Left kidney (tissue), 1 donor: ENCODE measurements at regions not wholly inside any gene's neighbourhood (a gene's known extent, or its start where the extent isn't known, plus 50 kb on each side); places are given as distances from the start of the nearest gene placed in this dataset.
A peak's percentile ranks its signal among the peaks of the same experiment; 100 is the strongest.

Experiments used
- DNase-seq: peaks from one replicate; pipeline ENCODE4 v3.0.0-alpha.2; 2013

DNA sequence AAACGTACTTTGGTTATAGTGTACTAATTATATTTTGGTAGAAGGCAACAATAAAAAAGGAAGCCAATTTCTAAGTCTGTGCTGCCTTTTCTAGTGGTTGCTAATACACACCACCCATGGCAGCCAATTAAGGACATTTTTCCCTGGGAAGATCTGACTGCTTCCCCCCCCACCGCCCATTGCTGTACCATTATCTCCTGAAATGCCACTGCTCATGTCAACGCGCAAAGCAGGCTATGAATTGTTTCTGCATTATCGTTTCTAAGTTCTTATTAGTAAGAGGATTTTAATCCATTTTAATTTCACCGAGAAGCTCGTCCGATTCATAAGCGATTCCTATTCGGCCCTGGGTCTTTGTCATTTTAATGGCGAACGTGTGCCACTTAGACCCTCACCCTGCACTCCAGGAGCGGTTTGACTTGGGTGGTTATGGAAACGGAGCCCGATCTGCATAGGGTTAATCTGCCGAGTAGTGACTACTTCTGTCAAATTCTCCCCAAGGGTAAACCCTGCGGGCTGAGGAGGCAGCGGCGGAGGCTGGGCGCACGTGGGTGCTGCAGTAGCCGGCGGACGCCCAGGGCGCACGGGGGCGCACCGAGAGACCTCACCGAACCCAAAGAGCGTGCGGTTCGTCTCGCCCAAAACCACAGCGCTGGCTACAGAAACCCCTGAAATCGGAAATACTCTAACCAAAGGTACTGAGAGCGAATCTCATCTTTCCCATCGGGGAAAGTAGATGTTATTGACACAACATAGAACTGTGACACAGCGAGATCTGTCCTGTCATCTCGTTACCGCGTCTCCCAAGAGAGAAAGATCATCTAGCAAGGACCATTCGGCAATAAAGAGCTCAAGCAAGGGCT lies 55.8 kb upstream of the SHC3 start:
- no peak for DNase-seq

- no peak for DNase-seq
Measured at GRCh38 chr9:89236955-89237573, 58.4 kb upstream of the SHC3 start.

GRCh38 chr9:89238424-89238823 lies 59.8 kb upstream of the SHC3 start:
- no peak for DNase-seq

DNA sequence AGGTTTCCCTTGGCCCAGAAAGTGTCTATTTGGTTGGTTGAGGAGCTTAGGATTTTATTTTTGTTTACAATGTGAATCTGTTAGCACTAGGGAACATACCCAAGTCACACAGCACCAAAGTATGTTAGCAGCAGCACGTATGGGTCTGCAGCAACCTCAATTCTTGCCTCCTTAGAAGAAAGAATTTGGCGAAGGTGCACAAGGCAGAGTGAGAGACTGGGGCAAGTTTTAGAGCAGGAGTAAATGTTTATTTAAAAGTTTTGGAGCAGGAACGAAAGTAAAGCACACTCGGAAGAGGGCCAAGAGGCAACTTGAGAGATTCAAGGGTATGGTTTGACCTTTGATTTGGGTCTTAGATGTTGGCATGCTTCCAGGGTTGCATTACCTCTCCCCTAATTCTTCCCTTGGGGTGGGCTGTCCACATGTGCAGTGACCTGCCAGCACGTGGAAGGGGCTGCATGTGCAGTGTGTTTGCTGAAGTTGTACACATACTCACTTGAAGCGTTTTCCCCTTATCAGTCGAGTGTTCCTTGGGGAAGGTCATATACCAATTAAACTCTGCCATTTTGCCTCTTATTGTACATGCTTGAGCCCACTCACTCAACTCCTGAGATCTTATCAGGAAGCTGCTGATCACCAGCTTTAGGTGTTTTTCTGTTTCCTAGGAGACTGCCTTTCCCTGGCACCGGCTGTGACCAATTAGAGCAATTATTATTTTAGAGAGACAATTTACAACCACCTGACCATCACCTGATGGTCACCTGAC lies 64.9 kb upstream of the SHC3 start:
- no peak for DNase-seq

DNA sequence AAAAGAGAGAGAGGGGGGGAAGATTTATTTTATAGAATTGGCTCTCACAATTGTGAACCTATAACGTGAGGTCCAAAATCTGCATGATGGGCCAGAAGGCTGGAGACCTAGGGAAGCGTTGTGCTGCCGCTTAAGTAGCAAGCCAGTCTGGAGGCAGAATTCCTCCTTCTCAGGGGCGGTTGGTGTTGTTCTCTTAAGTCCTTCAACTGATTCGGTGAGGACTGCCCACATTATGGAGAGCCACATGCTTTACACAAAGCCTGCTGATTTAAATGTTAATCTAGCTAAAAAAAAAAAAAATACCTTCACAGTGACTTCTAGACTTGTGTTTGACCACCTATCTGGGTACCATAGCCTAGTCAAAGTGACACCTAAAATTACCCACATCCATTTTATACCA lies 64.2 kb upstream of the CKS2 start:
- DNase-seq = no peak

GRCh38 chr9:89247431-89248353 lies 63.3 kb upstream of the CKS2 start:
- peak; percentile 27 for DNase-seq

DNA sequence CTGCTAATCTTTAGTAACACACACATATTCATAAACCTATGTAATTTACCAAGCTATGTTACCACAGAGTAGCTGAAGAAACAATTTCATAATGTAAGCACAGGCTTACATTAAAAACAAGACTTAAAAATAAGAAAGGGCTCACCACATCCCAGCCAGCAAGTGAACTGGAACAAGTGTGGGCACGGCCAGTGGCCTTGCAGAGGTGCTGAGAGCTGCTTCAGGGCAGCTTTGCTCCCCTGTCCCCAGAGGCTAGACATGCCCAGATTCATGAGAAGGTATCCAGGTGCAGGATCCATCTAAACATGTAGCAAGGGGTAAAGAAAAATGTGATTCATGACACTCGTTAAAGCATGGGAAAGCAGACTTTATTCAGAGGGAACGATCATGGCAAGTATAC lies 62.0 kb upstream of the CKS2 start:
- DNase-seq = no peak

GRCh38 chr9:89252651-89253267 lies 58.2 kb upstream of the CKS2 start:
- DNase-seq = peak; percentile 46

- DNase-seq = no peak
Measured at GRCh38 chr9:89254058-89254772, 56.8 kb upstream of the CKS2 start.

DNA sequence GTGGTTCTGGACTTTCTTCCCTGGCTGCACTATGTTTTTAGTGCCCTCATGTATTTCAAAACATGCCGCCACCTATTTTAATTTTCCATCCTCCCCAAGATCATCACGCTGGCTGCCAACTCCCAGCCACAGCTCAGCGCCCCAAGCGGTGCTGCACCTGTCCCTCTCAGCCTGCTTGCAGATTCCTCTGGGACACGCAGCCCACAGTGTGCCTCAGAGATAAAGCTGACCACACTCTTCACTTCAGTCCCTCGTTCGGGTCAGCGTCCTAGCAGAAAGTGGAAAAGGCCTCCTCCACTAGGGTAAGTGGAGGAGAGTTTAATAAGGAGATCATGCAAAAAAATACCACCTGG lies 56.2 kb upstream of the CKS2 start:
- no peak for DNase-seq

GRCh38 chr9:89256225-89256624 lies 54.8 kb upstream of the CKS2 start:
- no peak for DNase-seq

- no peak for DNase-seq
Measured at GRCh38 chr9:89256642-89257041, 54.4 kb upstream of the CKS2 start.

DNA sequence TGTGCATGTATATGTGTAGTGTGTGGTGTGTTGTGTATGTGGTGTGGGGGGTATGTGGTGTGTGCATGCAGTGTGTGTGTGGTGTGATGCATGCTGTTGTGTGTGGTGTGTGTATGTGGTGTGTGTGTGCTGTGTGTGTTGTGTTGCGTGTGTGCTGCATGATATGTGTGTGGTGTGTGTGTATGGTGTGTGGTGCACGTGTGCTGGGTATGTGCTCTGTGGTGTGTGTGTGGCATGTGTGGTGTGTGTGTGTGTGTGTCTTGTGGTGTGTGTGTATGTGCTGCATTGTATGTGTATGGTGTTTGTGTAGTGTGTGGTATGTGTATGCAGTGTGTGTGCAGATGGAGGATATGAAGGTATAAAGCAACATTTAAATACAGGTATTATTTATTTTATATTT lies 50.5 kb upstream of the CKS2 start:
- DNase-seq = no peak
